GM12878 (cell line): ENCODE measurements at regions not wholly inside any gene's neighbourhood (a gene's known extent, or its start where the extent isn't known, plus 50 kb on each side); places are given as distances from the start of the nearest gene placed in this dataset.

Source experiments
- BCL3 ChIP-seq: IDR thresholded peaks from 2 replicates; pipeline ENCODE4 v1.6.1; 2011; ENCODE audit warnings: borderline replicate concordance, low read depth, mild to moderate bottlenecking, moderate library complexity, low read length; ENCODE audit not compliant: insufficient read depth, poor library complexity, severe bottlenecking
- CEBPB ChIP-seq, 2 experiments: fragments of 150-350 bp in 1 of 2; IDR thresholded peaks; 2 replicates each; pipeline ENCODE4 v1.6.1; 2012 to 2014; ENCODE audit warnings: low read depth in 2 of 2, low read length in 2 of 2, borderline replicate concordance in 1 of 2, inconsistent platforms in 1 of 2
- EZH2 ChIP-seq: IDR thresholded peaks from 2 replicates; pipeline ENCODE4 v1.6.1; 2012; ENCODE audit warnings: low read depth, mild to moderate bottlenecking, control low read depth, inconsistent platforms, low read length, borderline replicate concordance; ENCODE audit not compliant: control insufficient read depth
- GABPA ChIP-seq: IDR thresholded peaks from 2 replicates; pipeline ENCODE4 v1.6.1; 2014; ENCODE audit warnings: antibody characterized with exemption, low read depth, mild to moderate bottlenecking, inconsistent platforms
- NBN ChIP-seq: fragments of 450-650 bp; IDR thresholded peaks from 2 replicates; pipeline ENCODE4 v1.6.1; 2016
- POLR2A ChIP-seq: IDR thresholded peaks from 2 replicates; pipeline ENCODE4 v1.6.1; 2011; ENCODE audit warnings: low read depth, mild to moderate bottlenecking, low read length
- YBX1 ChIP-seq: fragments of 450-650 bp; IDR thresholded peaks from 2 replicates; pipeline ENCODE4 v1.6.1; 2016; ENCODE audit warnings: antibody characterized with exemption
- TF ChIP-seq, protein P1 (sequence below), 3 experiments: IDR thresholded peaks in 2 of 3; conservative IDR thresholded peaks in 1 of 3; 2 replicates each; pipeline ENCODE4 v1.5.1; 2011; ENCODE audit warnings: low read depth in 3 of 3, low read length in 3 of 3, mild to moderate bottlenecking in 3 of 3, control low read depth in 2 of 3, moderate library complexity in 2 of 3, inconsistent platforms in 1 of 3, mixed read lengths in 1 of 3; ENCODE audit not compliant: control insufficient read depth in 2 of 3, insufficient read depth in 1 of 3; ENCODE audit errors: extremely low read depth in 1 of 3

- no peak for TF ChIP-seq GABPA
- no peak for TF ChIP-seq EZH2
- TF ChIP-seq, protein P1, sequence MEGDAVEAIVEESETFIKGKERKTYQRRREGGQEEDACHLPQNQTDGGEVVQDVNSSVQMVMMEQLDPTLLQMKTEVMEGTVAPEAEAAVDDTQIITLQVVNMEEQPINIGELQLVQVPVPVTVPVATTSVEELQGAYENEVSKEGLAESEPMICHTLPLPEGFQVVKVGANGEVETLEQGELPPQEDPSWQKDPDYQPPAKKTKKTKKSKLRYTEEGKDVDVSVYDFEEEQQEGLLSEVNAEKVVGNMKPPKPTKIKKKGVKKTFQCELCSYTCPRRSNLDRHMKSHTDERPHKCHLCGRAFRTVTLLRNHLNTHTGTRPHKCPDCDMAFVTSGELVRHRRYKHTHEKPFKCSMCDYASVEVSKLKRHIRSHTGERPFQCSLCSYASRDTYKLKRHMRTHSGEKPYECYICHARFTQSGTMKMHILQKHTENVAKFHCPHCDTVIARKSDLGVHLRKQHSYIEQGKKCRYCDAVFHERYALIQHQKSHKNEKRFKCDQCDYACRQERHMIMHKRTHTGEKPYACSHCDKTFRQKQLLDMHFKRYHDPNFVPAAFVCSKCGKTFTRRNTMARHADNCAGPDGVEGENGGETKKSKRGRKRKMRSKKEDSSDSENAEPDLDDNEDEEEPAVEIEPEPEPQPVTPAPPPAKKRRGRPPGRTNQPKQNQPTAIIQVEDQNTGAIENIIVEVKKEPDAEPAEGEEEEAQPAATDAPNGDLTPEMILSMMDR (IDR thresholded peaks at IDR 0.05 in 2 of 3, conservative IDR thresholded peaks at IDR 0.05 in 1 of 3; ENCODE audit: control insufficient read depth in 2 of 3, extremely low read depth in 1 of 3, insufficient read depth in 1 of 3, low read depth in 3 of 3, low read length in 3 of 3) = no peak
- no peak for TF ChIP-seq NBN
- TF ChIP-seq POLR2A = no peak
- no peak for TF ChIP-seq BCL3
- no peak for TF ChIP-seq CEBPB (IDR thresholded peaks at IDR 0.05; ENCODE audit: borderline replicate concordance in 1 of 2, low read depth in 2 of 2, low read length in 2 of 2)
- no peak for TF ChIP-seq YBX1
Observed at GRCh38 chr15:96477227-96477626, 146.7 kb downstream of the NR2F2 start.
